Right cardiac atrium (tissue), 5 donors: ENCODE measurements at regions not wholly inside any gene's neighbourhood (a gene's known extent, or its start where the extent isn't known, plus 50 kb on each side); places are given as distances from the start of the nearest gene placed in this dataset.
"Not testable (repeated sequence)": the region's sequence is repeated elsewhere in the genome, so short reads cannot be mapped to it uniquely, and the experiment has no call there.

Experiments used
- ATAC-seq, 2 donors: fragments of 200-7000 bp; cut with Tn5 transposase; one replicate each; pipeline versions ENCODE4 v1.8.0 to v1.9.1; 2020; ENCODE audit warnings: moderate library complexity in 2 of 2, mild to moderate bottlenecking in 1 of 2
- DNase-seq, 3 donors: peaks; one replicate each; pipeline ENCODE4 v3.0.0-alpha.2; 2020
- H3K27ac ChIP-seq: one replicate; pipeline ENCODE4 v1.5.1; 2013; ENCODE audit warnings: mild to moderate bottlenecking, low read length, control low read depth, moderate library complexity
- H3K27me3 ChIP-seq: one replicate; pipeline ENCODE4 v1.6.1; 2013; ENCODE audit not compliant: control insufficient read depth, insufficient read depth
- H3K4me1 ChIP-seq: one replicate; pipeline ENCODE4 v1.6.1; 2013; ENCODE audit warnings: low read length; ENCODE audit not compliant: control insufficient read depth, insufficient read depth
- H3K4me3 ChIP-seq: one replicate; pipeline ENCODE4 v1.5.1; 2013; ENCODE audit warnings: low read length, control low read depth
- H3K9me3 ChIP-seq: one replicate; pipeline ENCODE4 v1.6.1; 2013; ENCODE audit warnings: low read length; ENCODE audit not compliant: control insufficient read depth
- WGBS: extraction: QIAGEN DNeasy Blood & Tissue Kit; methylation state at CpG from one replicate; pipeline ENCODE4 v1.1.7; 2013; 5-methylcytosine and 5-hydroxymethylcytosine counted together
- intact Hi-C, 4 donors: fragments of 100-400 bp; cut with DNase I; formaldehyde crosslinking; loops; one replicate each; pipeline versions ENCODE4 v1.11.0 to v1.14.0; 2022 to 2023
- donor health status: healthy with polysubstance abuse.
- donor health status: DM: no; HTN: yes; CAD: no.
- donor health status: DM: no; HTN: no; CAD: no.
- donor health status: DM: no; HTN: yes; CAD: no; lungs with severe emphysema.
- donor health status: DM: yes; HTN: yes; CAD: no.

DNA sequence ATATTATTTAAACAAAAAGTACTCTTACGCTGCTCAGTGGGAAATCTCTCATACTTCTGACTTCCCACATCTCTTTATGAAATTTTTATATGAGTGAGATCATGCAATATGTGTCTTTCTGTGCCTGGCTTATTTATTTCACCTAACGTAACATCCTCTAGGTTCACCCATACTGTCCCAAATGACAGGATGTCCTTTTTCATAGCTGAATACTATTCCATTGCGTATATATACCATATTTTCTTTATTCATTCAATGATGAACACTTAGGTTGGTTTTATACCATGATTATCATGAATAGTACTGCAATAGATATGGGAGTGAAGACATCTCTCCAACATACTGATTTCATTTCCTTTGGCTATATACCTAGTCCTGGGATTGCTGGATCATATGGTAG, 57.8 kb upstream of the TPP2 start:
- Histone ChIP-seq H3K9me3 (no peaks in the 10 kb centered on the region), H3K4me1 (no peaks in the 10 kb centered on the region), H3K4me3 (no peak overlapping the region), H3K27me3 (no peaks in the 10 kb centered on the region), H3K27ac (no peak overlapping the region)
- ATAC-seq (no peak), DNase-seq (no peak)
- intact Hi-C loops: no loop called here
- WGBS: 91% methylated on average over 3 of the region's 3 CpGs

DNA sequence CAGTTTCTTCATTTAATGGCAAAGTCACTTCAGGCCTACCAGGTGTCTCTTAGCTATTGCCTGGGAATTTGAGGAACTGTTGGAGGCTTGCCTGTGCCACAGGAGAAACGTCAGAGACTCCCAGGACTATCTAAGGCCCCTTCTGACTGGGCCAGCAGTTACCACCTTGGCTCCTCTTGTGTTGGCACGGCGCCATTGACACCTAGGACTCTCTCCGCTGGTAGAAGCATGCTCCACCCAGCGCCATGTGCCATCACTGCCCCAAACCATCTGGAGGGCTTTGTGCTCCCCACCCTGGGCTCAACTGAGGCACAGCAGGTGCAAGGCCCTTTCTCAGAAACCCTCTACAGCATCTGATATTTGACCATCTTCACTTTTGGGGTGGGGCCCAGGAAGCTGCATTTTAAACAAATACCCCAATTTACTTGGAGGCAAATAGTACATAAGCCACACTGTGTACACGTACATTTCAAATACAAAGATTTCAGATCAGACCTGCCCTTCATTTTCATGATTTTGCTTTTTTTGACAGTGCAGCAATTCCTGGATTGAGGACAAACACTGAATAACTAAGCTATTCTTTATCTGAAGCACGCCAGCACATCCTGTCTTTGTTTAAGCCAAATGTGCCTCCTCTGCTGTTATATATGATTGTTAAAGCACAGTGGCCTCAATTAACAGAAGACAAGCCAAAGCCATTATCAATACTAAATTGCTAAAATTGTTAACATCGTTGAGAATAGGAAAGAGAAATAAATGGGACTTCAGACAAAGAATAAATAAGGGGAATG, 59.9 kb upstream of the TPP2 start:
- Histone ChIP-seq H3K4me3 (no peak overlapping the region), H3K9me3 (no peaks in the 10 kb centered on the region), H3K27me3 (no peaks in the 10 kb centered on the region), H3K4me1 (no peaks in the 10 kb centered on the region), H3K27ac (no peak overlapping the region)
- DNase-seq: no peak
- intact Hi-C loops: no loop called here
- no peak for ATAC-seq
- WGBS: 57% methylated on average over 8 of the region's 8 CpGs

DNA sequence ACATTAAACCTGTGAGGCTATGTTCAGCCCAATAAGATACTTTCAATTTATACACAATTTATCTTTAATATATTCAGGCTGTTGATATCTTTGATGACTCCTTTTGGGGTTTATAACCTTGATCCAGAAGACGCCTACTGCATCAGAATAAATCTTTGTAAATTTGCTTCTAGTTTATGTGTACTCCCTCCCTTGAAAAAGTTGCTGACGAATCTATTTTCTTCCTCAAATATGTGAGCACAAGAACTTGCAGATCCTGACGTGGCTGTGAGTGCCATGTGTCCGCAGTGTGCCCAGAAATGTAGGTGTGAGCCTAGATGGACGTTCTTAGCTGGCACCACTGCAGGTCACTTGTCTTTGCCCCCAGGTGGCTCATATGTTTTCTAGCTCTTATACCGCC, 60.6 kb upstream of the TPP2 start:
- Histone ChIP-seq H3K4me1 (no peaks in the 10 kb centered on the region), H3K9me3 (no peaks in the 10 kb centered on the region), H3K27me3 (no peaks in the 10 kb centered on the region), H3K27ac (no peak overlapping the region), H3K4me3 (no peak overlapping the region)
- intact Hi-C loops: no loop called here
- WGBS: 81% methylated on average over 6 of the region's 6 CpGs
- DNase-seq (no peak), ATAC-seq (no peak)

DNA sequence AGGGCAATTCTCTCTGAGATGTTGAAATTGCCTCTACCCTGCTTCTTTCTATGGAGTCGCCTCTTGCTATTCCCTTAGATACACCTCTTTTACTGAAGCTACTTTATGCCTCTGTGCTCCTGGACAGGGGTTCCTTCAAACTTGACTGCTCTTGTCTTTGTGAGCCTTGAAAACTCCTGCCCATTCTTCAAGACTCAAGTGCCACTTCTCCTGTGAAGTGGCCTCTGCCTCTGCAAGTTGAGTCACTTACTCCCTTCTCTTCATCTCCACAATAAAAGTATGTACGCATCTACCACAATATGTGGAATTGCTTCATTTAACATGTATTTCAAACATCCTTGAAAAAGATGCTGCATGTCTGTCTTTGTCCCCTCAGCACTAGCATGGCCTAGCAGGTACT, 66.0 kb upstream of the TPP2 start:
- no peaks in the 10 kb centered on the region for H3K4me1 ChIP-seq
- whole genome bisulfite sequencing: 97% methylated on average over 2 of the region's 2 CpGs
- no peak overlapping the region for H3K4me3 ChIP-seq
- no peaks in the 10 kb centered on the region for H3K27me3 ChIP-seq
- H3K9me3 ChIP-seq: no peaks in the 10 kb centered on the region
- ATAC-seq (no peak), DNase-seq (no peak)
- intact Hi-C loops: no loop called here
- H3K27ac ChIP-seq: no peak overlapping the region

DNA sequence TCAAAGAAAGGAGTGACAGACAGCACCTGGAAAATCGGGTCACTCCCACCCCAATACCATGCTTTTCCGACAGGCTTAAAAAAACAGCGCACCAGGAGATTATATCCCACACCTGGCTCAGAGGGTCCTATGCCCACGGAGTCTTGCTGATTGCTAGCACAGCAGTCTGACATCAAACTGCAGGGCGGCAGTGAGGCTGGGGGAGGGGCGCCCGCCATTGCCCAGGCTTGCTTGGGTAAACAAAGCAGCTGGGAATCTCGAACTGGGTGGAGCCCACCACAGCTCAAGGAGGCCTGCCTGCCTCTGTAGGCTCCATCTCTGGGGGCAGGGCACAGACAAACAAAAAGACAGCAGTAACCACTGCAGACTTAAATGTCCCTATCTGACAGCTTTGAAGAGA, 74.5 kb upstream of the TPP2 start:
- H3K4me3 ChIP-seq, ATAC-seq, DNase-seq, H3K27ac ChIP-seq, H3K27me3 ChIP-seq, H3K9me3 ChIP-seq, H3K4me1 ChIP-seq, intact Hi-C loops: not testable (repeated sequence)
- WGBS: 83% methylated on average over 8 of the region's 8 CpGs

DNA sequence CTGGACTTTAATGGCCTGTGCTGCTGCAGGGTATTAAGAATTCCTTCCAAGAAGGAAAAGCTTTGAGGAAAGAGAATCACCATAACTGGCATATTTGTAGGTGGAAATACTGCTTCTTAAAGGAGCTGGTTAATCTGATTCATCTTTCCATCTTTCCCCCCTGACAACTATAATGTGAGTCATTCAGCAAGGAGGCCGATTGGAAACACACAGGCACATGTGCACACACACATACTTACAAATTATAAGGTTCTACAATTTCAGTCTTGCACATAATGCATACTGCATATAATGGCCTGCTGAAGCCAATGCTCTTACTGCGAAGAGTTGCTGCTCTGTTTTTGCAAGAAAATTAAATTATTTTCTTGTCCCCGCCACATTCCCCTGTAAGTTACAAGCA, 78.8 kb upstream of the TPP2 start:
- Histone ChIP-seq H3K4me3 (no peak overlapping the region), H3K4me1 (no peaks in the 10 kb centered on the region), H3K27ac (no peak overlapping the region), H3K9me3 (no peaks in the 10 kb centered on the region), H3K27me3 (no peaks in the 10 kb centered on the region)
- WGBS: 83% methylated on average over 3 of the region's 3 CpGs
- ATAC-seq: no peak
- no peak for DNase-seq
- intact Hi-C loops: no loop called here

DNA sequence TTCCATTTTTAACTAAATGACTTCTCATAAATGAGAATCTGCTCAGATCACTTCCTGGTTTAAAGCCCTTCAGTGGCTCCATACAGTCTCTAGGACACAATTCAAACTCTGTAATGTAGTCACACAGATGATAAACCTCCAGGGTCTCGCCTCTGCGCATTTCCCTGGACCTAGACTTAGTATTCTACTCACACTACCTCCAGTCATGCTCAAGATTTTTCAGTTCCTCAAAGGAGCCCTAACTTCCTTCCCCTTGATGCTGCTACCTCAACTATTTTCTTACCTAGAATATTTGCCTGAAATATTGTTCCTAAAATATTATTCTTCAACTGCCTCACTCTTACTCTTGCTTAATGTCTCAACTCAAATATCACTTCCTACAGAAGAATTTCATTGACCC, 86.7 kb upstream of the TPP2 start:
- no peak overlapping the region for H3K4me3 ChIP-seq
- WGBS: 80% methylated on average over 2 of the region's 2 CpGs
- no peaks in the 10 kb centered on the region for H3K27me3 ChIP-seq
- H3K9me3 ChIP-seq: no peaks in the 10 kb centered on the region
- no peaks in the 10 kb centered on the region for H3K4me1 ChIP-seq
- H3K27ac ChIP-seq: no peak overlapping the region
- no peak for DNase-seq
- no peak for ATAC-seq
- intact Hi-C loops: no loop called here

DNA sequence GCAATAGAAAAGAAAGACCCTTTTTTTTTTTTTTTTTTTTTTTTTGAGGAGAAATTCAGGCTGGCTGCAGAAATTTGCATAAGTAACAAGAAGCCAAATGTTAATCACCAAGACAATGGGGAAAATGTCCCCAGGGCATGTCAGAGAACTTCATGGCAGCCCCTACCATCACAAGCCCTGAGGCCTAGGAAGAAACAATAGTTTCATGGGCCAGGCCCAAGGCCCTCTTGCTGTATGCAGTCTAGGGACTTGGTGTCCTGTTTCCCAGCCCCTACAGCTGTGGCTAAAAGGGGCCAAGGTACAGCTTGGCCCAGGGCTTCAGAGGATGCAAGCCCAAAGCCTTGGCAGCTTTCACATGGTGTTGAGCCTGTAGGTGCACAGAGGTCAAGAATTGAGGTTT, 88.4 kb upstream of the TPP2 start:
- no peaks in the 10 kb centered on the region for H3K27me3 ChIP-seq

DNA sequence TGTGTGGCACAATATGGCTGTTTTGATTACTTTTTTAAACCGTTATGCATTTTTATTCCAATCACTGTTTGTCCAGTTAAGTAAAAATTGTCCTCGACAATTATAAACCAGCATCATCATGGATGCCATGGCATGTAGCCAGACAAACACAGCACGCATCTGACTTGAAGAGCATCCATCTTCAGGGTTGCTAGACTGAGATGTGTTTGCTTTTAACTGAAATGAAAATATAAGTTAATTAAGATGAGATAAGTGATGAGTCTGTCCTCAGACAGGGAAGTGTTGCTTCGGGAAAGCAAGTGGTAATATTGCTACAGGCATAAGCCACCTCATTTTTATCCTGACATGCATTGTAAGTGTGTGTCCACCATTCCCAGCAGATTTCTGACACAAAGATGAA, 92.8 kb upstream of the TPP2 start:
- Histone ChIP-seq H3K27ac (no peak overlapping the region), H3K4me3 (no peak overlapping the region), H3K9me3 (no peaks in the 10 kb centered on the region), H3K4me1 (no peaks in the 10 kb centered on the region), H3K27me3 (no peaks in the 10 kb centered on the region)
- ATAC-seq (no peak), DNase-seq (no peak)
- intact Hi-C loops: no loop called here
- 71% methylated on average over 4 of the region's 4 CpGs for WGBS

More for the DNA sequence above, 88.4 kb upstream of the TPP2 start:
- ATAC-seq (no peak), DNase-seq (no peak)
- Histone ChIP-seq H3K4me1 (no peaks in the 10 kb centered on the region), H3K4me3 (no peak overlapping the region), H3K9me3 (no peaks in the 10 kb centered on the region), H3K27ac (no peak overlapping the region)
- intact Hi-C loops: no loop called here

DNA sequence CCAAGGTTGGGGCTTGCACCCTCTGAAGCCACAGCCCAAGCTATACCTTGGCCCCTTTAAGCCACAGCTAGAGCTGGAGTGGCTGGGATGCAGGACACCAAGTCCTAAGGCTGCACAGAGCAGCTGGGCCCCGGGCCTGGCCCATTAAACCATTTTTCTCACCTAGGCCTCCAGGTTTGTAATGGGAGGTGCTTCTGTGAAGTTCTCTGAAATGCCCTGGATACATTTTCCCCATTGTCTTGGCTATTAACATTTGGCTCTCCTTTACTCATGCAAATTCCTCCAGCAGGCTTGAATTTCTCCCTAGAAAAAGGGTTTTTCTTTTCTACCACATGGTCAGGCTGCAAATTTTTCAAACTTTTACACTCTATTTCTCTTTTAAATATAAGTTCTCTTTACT, 93.8 kb upstream of the FGF14 start:
- no peaks in the 10 kb centered on the region for H3K4me1 ChIP-seq
- ATAC-seq (no peak), DNase-seq (no peak)
- 36% methylated on average over 1 of the region's 1 CpG for WGBS
- no peaks in the 10 kb centered on the region for H3K9me3 ChIP-seq
- H3K27ac ChIP-seq: no peak overlapping the region
- H3K27me3 ChIP-seq: no peaks in the 10 kb centered on the region
- no peak overlapping the region for H3K4me3 ChIP-seq
- intact Hi-C loops: no loop called here

DNA sequence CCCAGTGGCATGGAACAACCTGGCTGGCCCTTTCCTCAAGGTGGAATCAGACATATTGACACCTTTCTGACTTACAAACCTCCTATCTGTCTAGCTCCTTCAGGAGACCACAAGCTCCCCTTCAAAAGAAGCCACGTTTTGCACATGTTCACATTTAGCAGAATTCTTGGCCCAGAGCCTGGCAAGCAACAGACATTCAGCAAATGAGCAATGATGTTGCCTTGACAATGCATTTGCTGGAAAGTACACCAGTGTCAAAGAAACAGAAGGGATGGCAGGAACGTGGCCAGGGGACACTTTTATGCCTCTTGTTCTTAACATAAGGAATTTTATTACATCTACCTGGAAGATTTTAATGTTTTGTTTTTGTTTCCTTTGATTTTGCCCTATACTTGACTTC, 85.5 kb upstream of the FGF14 start:
- Histone ChIP-seq H3K4me3 (no peak overlapping the region), H3K4me1 (no peaks in the 10 kb centered on the region), H3K9me3 (no peaks in the 10 kb centered on the region), H3K27ac (no peak overlapping the region), H3K27me3 (no peaks in the 10 kb centered on the region)
- WGBS: 16% methylated on average over 2 of the region's 2 CpGs
- no peak for DNase-seq
- no peak for ATAC-seq
- intact Hi-C loops: no loop called here

DNA sequence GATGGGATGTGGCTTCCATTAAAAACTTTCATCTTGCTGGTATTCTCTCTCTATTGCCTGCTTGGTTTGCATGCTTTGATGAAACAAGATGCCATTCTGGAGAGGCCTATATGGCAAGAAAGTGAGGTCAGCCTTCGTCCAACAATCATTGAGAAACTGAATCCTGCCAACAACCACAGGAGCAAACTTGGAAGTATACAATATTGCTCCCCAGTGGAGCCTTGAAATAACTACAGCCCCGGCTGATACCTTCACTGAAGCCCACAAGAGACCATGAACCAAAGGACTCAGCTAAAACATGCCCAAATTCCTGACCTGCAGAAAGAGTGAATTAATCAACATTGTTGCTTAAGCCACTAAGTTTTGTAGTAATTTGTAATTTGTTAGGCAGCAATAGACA, 82.5 kb upstream of the FGF14 start:
- Histone ChIP-seq H3K4me1 (no peaks in the 10 kb centered on the region), H3K27ac (no peak overlapping the region), H3K9me3 (no peaks in the 10 kb centered on the region), H3K4me3 (no peak overlapping the region), H3K27me3 (no peaks in the 10 kb centered on the region)
- ATAC-seq: no peak
- WGBS: 26% methylated on average over 2 of the region's 2 CpGs
- intact Hi-C loops: no loop called here
- no peak for DNase-seq
